Left ventricle myocardium inferior (tissue), 1 donor: ENCODE measurements at regions not wholly inside any gene's neighbourhood (a gene's known extent, or its start where the extent isn't known, plus 50 kb on each side); places are given as distances from the start of the nearest gene placed in this dataset.

ENCODE experiments used
- DNase-seq: peaks from one replicate; pipeline ENCODE4 v3.0.0-alpha.2; 2020
- H3K27ac ChIP-seq: fragments of 200-600 bp; replicated peaks from 2 replicates; pipeline ENCODE4 v1.8.0; 2021
- H3K27me3 ChIP-seq: fragments of 200-600 bp; 2 replicates; pipeline ENCODE4 v1.8.0; 2021; ENCODE audit warnings: low read depth
- H3K36me3 ChIP-seq: fragments of 200-600 bp; 2 replicates; pipeline ENCODE4 v1.8.0; 2021
- H3K4me1 ChIP-seq: fragments of 200-600 bp; 2 replicates; pipeline ENCODE4 v1.8.0; 2021
- H3K4me3 ChIP-seq: fragments of 200-600 bp; 2 replicates; pipeline ENCODE4 v1.8.0; 2021; ENCODE audit warnings: mild to moderate bottlenecking, moderate library complexity
- H3K9me3 ChIP-seq: fragments of 200-600 bp; replicated peaks from 2 replicates; pipeline ENCODE4 v1.8.0; 2021
- CTCF ChIP-seq: fragments of 200-600 bp; IDR thresholded peaks from 2 replicates; pipeline ENCODE4 v1.8.0; 2021; ENCODE audit warnings: antibody characterized with exemption, mild to moderate bottlenecking, borderline replicate concordance
- intact Hi-C: fragments of 100-400 bp; cut with micrococcal nuclease; formaldehyde crosslinking; loops from one replicate; pipeline ENCODE4 v1.11.0; 2022
- donor health status: DM: no; HTN: yes; CAD: no; lungs with severe emphysema.

- no peak overlapping the region for H3K4me3 ChIP-seq
- no peaks in the 10 kb centered on the region for H3K36me3 ChIP-seq
- no peaks in the 10 kb centered on the region for H3K27me3 ChIP-seq
- no peak for DNase-seq
- no peak for TF ChIP-seq CTCF
- H3K27ac ChIP-seq, result no peak overlapping the region
- peaks cover 5% of the 10 kb centered on the region for H3K9me3 ChIP-seq
- intact Hi-C loops, result no loop called here
- no peaks in the 10 kb centered on the region for H3K4me1 ChIP-seq
These were observed 210.4 kb upstream of the GRIA4 start for GRCh38 chr11:105399511-105399910.

GRCh38 chr11:105398636-105399035, 211.2 kb upstream of the GRIA4 start:
- H3K27me3 ChIP-seq, result no peaks in the 10 kb centered on the region
- no peak overlapping the region for H3K4me3 ChIP-seq
- no peaks in the 10 kb centered on the region for H3K4me1 ChIP-seq
- no peak overlapping the region for H3K27ac ChIP-seq
- H3K36me3 ChIP-seq, result no peaks in the 10 kb centered on the region
- TF ChIP-seq CTCF, result no peak
- H3K9me3 ChIP-seq, result peaks cover 5% of the 10 kb centered on the region
- intact Hi-C loops, result no loop called here
- no peak for DNase-seq

- intact Hi-C loops, result no loop called here
These were observed 216.5 kb upstream of the GRIA4 start for GRCh38 chr11:105393326-105393725.

GRCh38 chr11:105392556-105392955, 217.3 kb upstream of the GRIA4 start:
- H3K4me3 ChIP-seq, result no peak overlapping the region
- no peak for DNase-seq
- H3K27ac ChIP-seq, result no peak overlapping the region
- intact Hi-C loops, result no loop called here
- H3K9me3 ChIP-seq, result no peaks in the 10 kb centered on the region
- no peak for TF ChIP-seq CTCF
- H3K27me3 ChIP-seq, result no peaks in the 10 kb centered on the region
- H3K36me3 ChIP-seq, result no peaks in the 10 kb centered on the region
- H3K4me1 ChIP-seq, result no peaks in the 10 kb centered on the region

More at GRCh38 chr11:105393326-105393725, 216.5 kb upstream of the GRIA4 start:
- Histone ChIP-seq H3K4me3 (no peak overlapping the region), H3K4me1 (no peaks in the 10 kb centered on the region), H3K9me3 (no peaks in the 10 kb centered on the region), H3K36me3 (no peaks in the 10 kb centered on the region), H3K27ac (no peak overlapping the region), H3K27me3 (no peaks in the 10 kb centered on the region)
- DNase-seq, result no peak
- TF ChIP-seq CTCF, result no peak

- TF ChIP-seq CTCF, result no peak
- Histone ChIP-seq H3K27me3 (no peaks in the 10 kb centered on the region), H3K9me3 (no peaks in the 10 kb centered on the region), H3K4me1 (no peaks in the 10 kb centered on the region), H3K4me3 (no peak overlapping the region), H3K36me3 (no peaks in the 10 kb centered on the region), H3K27ac (no peak overlapping the region)
- intact Hi-C loops, result no loop called here
- no peak for DNase-seq
These were observed 219.9 kb upstream of the GRIA4 start for GRCh38 chr11:105389952-105390351.

- no peaks in the 10 kb centered on the region for H3K4me1 ChIP-seq
- no peak for DNase-seq
- H3K27me3 ChIP-seq, result no peaks in the 10 kb centered on the region
- TF ChIP-seq CTCF, result no peak
- intact Hi-C loops, result no loop called here
- no peaks in the 10 kb centered on the region for H3K36me3 ChIP-seq
- no peak overlapping the region for H3K4me3 ChIP-seq
- H3K9me3 ChIP-seq, result no peaks in the 10 kb centered on the region
- no peak overlapping the region for H3K27ac ChIP-seq
These were observed 221.9 kb upstream of the GRIA4 start for GRCh38 chr11:105388006-105388405.
